ENCODE measurements at regions not wholly inside any gene's neighbourhood (a gene's known extent, or its start where the extent isn't known, plus 50 kb on each side); places are given as distances from the start of the nearest gene placed in this dataset.
A peak's percentile ranks its signal among the peaks of the same experiment; 100 is the strongest.

GRCh38 chr7:91556239-91556638 is 292.0 kb downstream of the FZD1 start:
- Histone ChIP-seq H3K9ac (ENCODE audit: insufficient read length) (no peak overlapping the region), H3K27ac (no peak overlapping the region), H3K36me3 (ENCODE audit: insufficient read depth, low read length) (no peaks in the 10 kb centered on the region), H3K4me3 (no peak overlapping the region), H3K9me3 (ENCODE audit: low read depth, low read length) (no peaks in the 10 kb centered on the region)
- no peak for DNase-seq (ENCODE audit: low read depth, low spot score)
- TF ChIP-seq FOXP2 (optimal IDR thresholded peaks at IDR 0.05; ENCODE audit: control extremely low read depth, extremely low read length, insufficient read depth) (no peak), EZH2 (IDR thresholded peaks at IDR 0.05) (no peak), POLR2AphosphoS5 (IDR thresholded peaks at IDR 0.05; ENCODE audit: borderline replicate concordance, low read depth, low read length) (no peak)

GRCh38 chr7:91556956-91557650 is 292.9 kb downstream of the FZD1 start:
- Histone ChIP-seq H3K36me3 (ENCODE audit: insufficient read depth, low read length) (no peaks in the 10 kb centered on the region), H3K27ac (no peak overlapping the region), H3K4me3 (no peak overlapping the region), H3K9me3 (ENCODE audit: low read depth, low read length) (no peaks in the 10 kb centered on the region), H3K9ac (ENCODE audit: insufficient read length) (no peak overlapping the region)
- no peak for DNase-seq (ENCODE audit: low read depth, low spot score)
- TF ChIP-seq POLR2AphosphoS5 (IDR thresholded peaks at IDR 0.05; ENCODE audit: borderline replicate concordance, low read depth, low read length), result no peak
- no peak for TF ChIP-seq FOXP2 (optimal IDR thresholded peaks at IDR 0.05; ENCODE audit: control extremely low read depth, extremely low read length, insufficient read depth)
- no peak for TF ChIP-seq EZH2 (IDR thresholded peaks at IDR 0.05)

DNA sequence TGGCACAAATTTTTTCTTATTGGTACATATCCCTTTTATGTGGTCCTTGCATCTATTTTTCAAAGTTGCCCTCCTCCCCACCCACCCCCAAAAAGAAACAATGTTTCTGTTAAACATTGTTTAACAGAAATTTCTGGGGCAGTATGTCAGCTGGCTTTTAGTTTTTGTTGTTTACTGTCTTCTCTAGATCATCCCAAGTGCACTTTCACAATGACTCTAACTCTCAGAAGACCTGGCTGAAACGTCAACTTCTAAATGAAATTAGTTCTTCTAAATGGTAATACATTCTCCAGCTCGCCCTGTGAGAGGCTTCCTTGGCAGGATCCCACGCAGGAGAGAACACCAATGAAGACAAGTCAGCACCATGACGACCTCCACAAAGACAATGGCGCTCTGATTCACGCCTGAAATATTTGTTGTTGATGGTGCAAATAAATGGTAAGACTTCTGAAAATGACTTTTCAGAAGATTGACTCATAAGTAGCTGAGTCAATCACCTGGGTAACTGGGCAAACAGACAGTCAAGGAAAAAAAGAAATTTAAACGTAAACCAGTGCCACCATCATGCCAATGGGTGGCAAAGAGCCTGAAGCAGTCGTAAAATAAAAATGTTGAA is 293.7 kb downstream of the FZD1 start:
- H3K4me3 ChIP-seq, result no peak overlapping the region

DNA sequence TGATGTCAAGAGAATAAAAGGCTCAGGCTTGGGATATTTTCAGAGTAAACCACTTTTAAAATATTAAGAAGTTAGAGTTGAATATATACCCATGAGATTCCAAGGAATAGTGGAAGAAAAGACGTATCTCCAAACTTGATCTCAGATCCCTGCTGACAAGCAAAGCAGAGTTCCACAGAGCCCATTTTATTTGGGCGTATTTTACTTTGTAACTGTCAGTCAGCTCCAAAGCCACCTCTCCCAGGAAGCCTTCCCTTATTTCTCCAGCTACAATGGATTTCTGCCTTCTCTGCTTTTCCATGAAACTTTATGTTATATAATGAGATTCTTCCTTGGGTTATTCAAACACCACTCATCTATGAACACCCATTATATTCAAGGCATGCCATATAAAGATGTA is 295.7 kb downstream of the FZD1 start:
- Histone ChIP-seq H3K9ac (ENCODE audit: insufficient read length) (no peak overlapping the region), H3K36me3 (ENCODE audit: insufficient read depth, low read length) (no peaks in the 10 kb centered on the region), H3K4me3 (no peak overlapping the region), H3K9me3 (ENCODE audit: low read depth, low read length) (no peaks in the 10 kb centered on the region), H3K27ac (no peak overlapping the region)
- TF ChIP-seq EZH2 (IDR thresholded peaks at IDR 0.05), result no peak
- TF ChIP-seq FOXP2 (optimal IDR thresholded peaks at IDR 0.05; ENCODE audit: control extremely low read depth, extremely low read length, insufficient read depth), result no peak
- no peak for TF ChIP-seq POLR2AphosphoS5 (IDR thresholded peaks at IDR 0.05; ENCODE audit: borderline replicate concordance, low read depth, low read length)
- DNase-seq (ENCODE audit: low read depth, low spot score), result no peak

More for the DNA sequence above, 293.7 kb downstream of the FZD1 start:
- H3K9ac ChIP-seq (ENCODE audit: insufficient read length), result no peak overlapping the region
- H3K36me3 ChIP-seq (ENCODE audit: insufficient read depth, low read length), result no peaks in the 10 kb centered on the region
- TF ChIP-seq EZH2 (IDR thresholded peaks at IDR 0.05) (no peak), POLR2AphosphoS5 (IDR thresholded peaks at IDR 0.05; ENCODE audit: borderline replicate concordance, low read depth, low read length) (no peak), FOXP2 (optimal IDR thresholded peaks at IDR 0.05; ENCODE audit: control extremely low read depth, extremely low read length, insufficient read depth) (no peak)
- DNase-seq (ENCODE audit: low read depth, low spot score), result no peak
- no peaks in the 10 kb centered on the region for H3K9me3 ChIP-seq (ENCODE audit: low read depth, low read length)
- no peak overlapping the region for H3K27ac ChIP-seq

GRCh38 chr7:91564101-91564500 is 299.9 kb downstream of the FZD1 start:
- no peaks in the 10 kb centered on the region for H3K9me3 ChIP-seq (ENCODE audit: low read depth, low read length)
- no peak overlapping the region for H3K27ac ChIP-seq
- TF ChIP-seq EZH2 (IDR thresholded peaks at IDR 0.05) (no peak), FOXP2 (optimal IDR thresholded peaks at IDR 0.05; ENCODE audit: control extremely low read depth, extremely low read length, insufficient read depth) (no peak), POLR2AphosphoS5 (IDR thresholded peaks at IDR 0.05; ENCODE audit: borderline replicate concordance, low read depth, low read length) (no peak)
- no peaks in the 10 kb centered on the region for H3K36me3 ChIP-seq (ENCODE audit: insufficient read depth, low read length)
- no peak overlapping the region for H3K9ac ChIP-seq (ENCODE audit: insufficient read length)
- DNase-seq (ENCODE audit: low read depth, low spot score), result no peak
- no peak overlapping the region for H3K4me3 ChIP-seq

DNA sequence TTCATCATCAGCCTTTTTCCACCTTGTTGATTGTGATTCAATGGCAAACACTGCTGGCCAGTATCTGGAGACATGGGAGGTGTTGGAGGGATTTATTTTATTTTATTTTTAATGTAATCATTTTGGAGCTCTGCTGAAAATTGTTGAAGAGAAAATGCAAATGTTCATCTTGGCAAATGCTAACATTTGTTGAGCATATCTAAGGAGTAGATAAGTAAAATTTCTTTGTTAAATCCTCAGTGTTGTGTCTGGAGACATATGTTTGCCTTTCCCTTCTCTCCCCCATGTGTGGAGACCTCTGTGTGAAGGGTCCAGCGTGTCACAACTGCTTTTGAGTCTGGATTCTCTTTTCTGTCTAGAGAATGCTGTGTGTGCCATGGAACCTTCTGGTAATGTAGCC is 300.3 kb downstream of the FZD1 start:
- TF ChIP-seq POLR2AphosphoS5 (IDR thresholded peaks at IDR 0.05; ENCODE audit: borderline replicate concordance, low read depth, low read length), result no peak
- no peak for TF ChIP-seq EZH2 (IDR thresholded peaks at IDR 0.05)
- no peak for TF ChIP-seq FOXP2 (optimal IDR thresholded peaks at IDR 0.05; ENCODE audit: control extremely low read depth, extremely low read length, insufficient read depth)
- no peak overlapping the region for H3K4me3 ChIP-seq
- no peak for DNase-seq (ENCODE audit: low read depth, low spot score)
- H3K36me3 ChIP-seq (ENCODE audit: insufficient read depth, low read length), result no peaks in the 10 kb centered on the region
- H3K27ac ChIP-seq, result no peak overlapping the region
- no peaks in the 10 kb centered on the region for H3K9me3 ChIP-seq (ENCODE audit: low read depth, low read length)
- no peak overlapping the region for H3K9ac ChIP-seq (ENCODE audit: insufficient read length)

DNA sequence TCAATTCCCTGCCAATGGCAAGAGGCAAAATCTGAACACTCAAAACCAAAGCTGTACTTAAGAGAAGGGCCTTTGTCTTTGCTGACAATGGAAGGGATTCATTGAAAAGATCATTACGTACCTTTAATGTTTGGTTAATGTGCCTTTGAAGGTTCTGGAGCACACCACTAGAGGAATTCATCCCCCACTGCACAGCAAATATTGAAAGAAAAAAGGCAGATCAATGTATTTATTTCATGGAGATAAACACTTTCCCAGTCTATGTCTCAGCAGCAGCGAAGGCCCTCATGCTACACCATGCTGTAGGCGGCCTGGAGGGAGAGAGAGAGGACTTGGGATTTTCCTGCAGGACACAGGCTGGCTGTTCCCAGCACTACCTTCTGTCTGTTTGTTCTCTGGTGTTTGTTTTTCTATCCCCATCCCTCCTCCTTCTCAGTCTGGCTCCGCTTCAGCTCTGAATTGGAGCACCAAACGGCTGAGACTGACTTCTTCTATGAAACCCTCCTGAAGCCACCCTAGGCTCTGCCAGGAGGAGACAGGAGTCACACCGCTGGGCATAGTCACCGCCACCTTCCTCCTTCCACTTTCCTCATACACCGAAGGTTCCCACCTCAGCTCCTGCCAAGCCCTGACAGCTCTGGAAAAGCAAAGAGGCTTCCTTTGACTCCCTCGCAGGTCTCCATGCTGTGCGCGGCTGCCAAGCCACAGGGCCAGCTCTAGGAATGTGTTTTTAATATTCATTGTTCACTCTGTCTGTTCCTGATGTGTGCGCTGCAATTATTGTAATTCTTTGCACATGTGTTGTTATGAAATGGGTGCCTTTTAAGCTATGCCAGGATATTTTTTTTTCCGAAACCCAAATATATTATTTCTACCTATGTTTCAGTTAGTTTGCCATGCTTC is 301.5 kb downstream of the FZD1 start:
- peak; percentile 40 for DNase-seq (ENCODE audit: low read depth, low spot score)
- Histone ChIP-seq H3K9me3 (ENCODE audit: low read depth, low read length) (no peaks in the 10 kb centered on the region), H3K27ac (peak overlapping the region; percentile 82), H3K9ac (ENCODE audit: insufficient read length) (peak overlapping the region; percentile 38), H3K4me3 (peak overlapping the region; percentile 48), H3K36me3 (ENCODE audit: insufficient read depth, low read length) (no peaks in the 10 kb centered on the region)
- TF ChIP-seq EZH2 (IDR thresholded peaks at IDR 0.05) (no peak), POLR2AphosphoS5 (IDR thresholded peaks at IDR 0.05; ENCODE audit: borderline replicate concordance, low read depth, low read length) (0 out of 2 replicates have a peak, but pooled peaks have one; percentile 40)

DNA sequence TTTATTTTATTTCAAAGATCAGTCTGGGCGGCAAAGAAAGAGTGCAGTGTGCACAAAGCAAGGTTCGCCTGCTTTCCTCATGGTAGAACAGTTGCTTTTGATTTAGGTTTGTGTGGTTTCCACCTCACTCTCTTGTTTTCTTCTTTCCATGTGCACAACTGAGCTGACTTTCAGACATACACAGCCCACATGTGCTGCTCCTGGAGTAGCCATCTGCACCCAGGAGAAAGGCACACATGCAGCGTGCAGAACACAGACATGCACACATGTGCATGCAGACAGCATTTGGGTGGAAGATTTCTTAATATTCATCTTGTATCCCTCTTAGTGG is 302.1 kb downstream of the FZD1 start:
- H3K4me3 ChIP-seq, result peak overlapping the region; percentile 48
- TF ChIP-seq POLR2AphosphoS5 (IDR thresholded peaks at IDR 0.05; ENCODE audit: borderline replicate concordance, low read depth, low read length), result no peak
- TF ChIP-seq FOXP2 (optimal IDR thresholded peaks at IDR 0.05; ENCODE audit: control extremely low read depth, extremely low read length, insufficient read depth), result no peak
- no peak for TF ChIP-seq EZH2 (IDR thresholded peaks at IDR 0.05)
- no peaks in the 10 kb centered on the region for H3K36me3 ChIP-seq (ENCODE audit: insufficient read depth, low read length)
- peak overlapping the region; percentile 82 for H3K27ac ChIP-seq
- DNase-seq (ENCODE audit: low read depth, low spot score), result peak; percentile 22
- H3K9ac ChIP-seq (ENCODE audit: insufficient read length), result peak overlapping the region; percentile 38
- no peaks in the 10 kb centered on the region for H3K9me3 ChIP-seq (ENCODE audit: low read depth, low read length)

All from SK-N-MC (cell line).